ENCODE measurements at regions not wholly inside any gene's neighbourhood (a gene's known extent, or its start where the extent isn't known, plus 50 kb on each side); places are given as distances from the start of the nearest gene placed in this dataset.

GRCh38 chr2:234245945-234246344, 195.4 kb downstream of the SPP2 start:
- Mint-ChIP-seq H3K27ac (no peak overlapping the region), H3K27me3 (ENCODE audit: low read depth) (no peaks in the 10 kb centered on the region), H3K4me3 (no peak overlapping the region), H3K4me1 (ENCODE audit: low read depth) (peaks cover 9% of the 10 kb centered on the region), H3K36me3 (ENCODE audit: low read depth) (no peaks in the 10 kb centered on the region), H3K9me3 (no peaks in the 10 kb centered on the region)
- CTCF ChIA-PET: interaction anchor here (0.6 kb wide), 1 partner anchor 177 kb away, joined by 4 read pairs; no protein-coding TSS in a partner anchor
- DNase-seq: no peak
- intact Hi-C loops (cut with micrococcal nuclease): no loop called here

- no peak overlapping the region for H3K27ac Mint-ChIP-seq
- peaks cover 1% of the 10 kb centered on the region for H3K36me3 Mint-ChIP-seq (ENCODE audit: low read depth)
- H3K4me3 Mint-ChIP-seq: peak overlapping the region; percentile 30
- CTCF ChIA-PET: no interaction called here
- no peak for DNase-seq
- H3K4me1 Mint-ChIP-seq (ENCODE audit: low read depth): peaks cover 9% of the 10 kb centered on the region
- H3K9me3 Mint-ChIP-seq: no peaks in the 10 kb centered on the region
- intact Hi-C loops (cut with micrococcal nuclease): no loop called here
- no peaks in the 10 kb centered on the region for H3K27me3 Mint-ChIP-seq (ENCODE audit: low read depth)
These were observed 193.5 kb downstream of the SPP2 start for GRCh38 chr2:234243871-234244565.

GRCh38 chr2:234242459-234242836, 191.9 kb downstream of the SPP2 start:
- no peak overlapping the region for H3K4me3 Mint-ChIP-seq
- CTCF ChIA-PET: interaction anchor here (0.7 kb wide), 1 partner anchor 110 kb away, joined by 4 read pairs; no protein-coding TSS in a partner anchor
- no peaks in the 10 kb centered on the region for H3K27me3 Mint-ChIP-seq (ENCODE audit: low read depth)
- intact Hi-C loops (cut with micrococcal nuclease): no loop called here
- H3K36me3 Mint-ChIP-seq (ENCODE audit: low read depth): peaks cover 1% of the 10 kb centered on the region
- peaks cover 9% of the 10 kb centered on the region for H3K4me1 Mint-ChIP-seq (ENCODE audit: low read depth)
- no peaks in the 10 kb centered on the region for H3K9me3 Mint-ChIP-seq
- no peak overlapping the region for H3K27ac Mint-ChIP-seq
- DNase-seq: no peak

- no peak for DNase-seq
- CTCF ChIA-PET: no interaction called here
- no peak overlapping the region for H3K27ac Mint-ChIP-seq
These were observed 191.4 kb downstream of the SPP2 start for GRCh38 chr2:234241656-234242458.

GRCh38 chr2:234240917-234241316, 190.4 kb downstream of the SPP2 start:
- peaks cover 1% of the 10 kb centered on the region for H3K36me3 Mint-ChIP-seq (ENCODE audit: low read depth)
- H3K9me3 Mint-ChIP-seq: no peaks in the 10 kb centered on the region
- no peak overlapping the region for H3K27ac Mint-ChIP-seq
- no peak for DNase-seq
- H3K27me3 Mint-ChIP-seq (ENCODE audit: low read depth): no peaks in the 10 kb centered on the region
- intact Hi-C loops (cut with micrococcal nuclease): no loop called here
- CTCF ChIA-PET: no interaction called here
- H3K4me1 Mint-ChIP-seq (ENCODE audit: low read depth): peaks cover 9% of the 10 kb centered on the region
- no peak overlapping the region for H3K4me3 Mint-ChIP-seq

More at GRCh38 chr2:234241656-234242458, 191.4 kb downstream of the SPP2 start:
- H3K4me1 Mint-ChIP-seq (ENCODE audit: low read depth): peaks cover 9% of the 10 kb centered on the region
- no peaks in the 10 kb centered on the region for H3K27me3 Mint-ChIP-seq (ENCODE audit: low read depth)
- intact Hi-C loops (cut with micrococcal nuclease): no loop called here
- no peaks in the 10 kb centered on the region for H3K9me3 Mint-ChIP-seq
- peaks cover 1% of the 10 kb centered on the region for H3K36me3 Mint-ChIP-seq (ENCODE audit: low read depth)
- H3K4me3 Mint-ChIP-seq: no peak overlapping the region

- no peak overlapping the region for H3K27ac Mint-ChIP-seq
- peaks cover 1% of the 10 kb centered on the region for H3K36me3 Mint-ChIP-seq (ENCODE audit: low read depth)
- intact Hi-C loops (cut with micrococcal nuclease): no loop called here
- CTCF ChIA-PET: interaction anchor here (0.6 kb wide), 1 partner anchor 688 kb away, joined by 3 read pairs; no protein-coding TSS in a partner anchor
- H3K4me3 Mint-ChIP-seq: no peak overlapping the region
- no peaks in the 10 kb centered on the region for H3K27me3 Mint-ChIP-seq (ENCODE audit: low read depth)
- H3K9me3 Mint-ChIP-seq: no peaks in the 10 kb centered on the region
- DNase-seq: no peak
- H3K4me1 Mint-ChIP-seq (ENCODE audit: low read depth): no peaks in the 10 kb centered on the region
These were observed 184.7 kb downstream of the SPP2 start for GRCh38 chr2:234235191-234235590.

- Mint-ChIP-seq H3K27me3 (ENCODE audit: low read depth) (no peaks in the 10 kb centered on the region), H3K9me3 (no peaks in the 10 kb centered on the region), H3K4me1 (ENCODE audit: low read depth) (no peaks in the 10 kb centered on the region), H3K27ac (no peak overlapping the region), H3K36me3 (ENCODE audit: low read depth) (no peaks in the 10 kb centered on the region), H3K4me3 (no peak overlapping the region)
- CTCF ChIA-PET: no interaction called here
- intact Hi-C loops (cut with micrococcal nuclease): no loop called here
- DNase-seq: no peak
These were observed 181.0 kb downstream of the SPP2 start for GRCh38 chr2:234231460-234231859.

- CTCF ChIA-PET: no interaction called here
- H3K36me3 Mint-ChIP-seq (ENCODE audit: low read depth): no peaks in the 10 kb centered on the region
- H3K27ac Mint-ChIP-seq: no peak overlapping the region
- no peak overlapping the region for H3K4me3 Mint-ChIP-seq
- H3K4me1 Mint-ChIP-seq (ENCODE audit: low read depth): peaks cover 32% of the 10 kb centered on the region
- intact Hi-C loops (cut with micrococcal nuclease): no loop called here
- H3K27me3 Mint-ChIP-seq (ENCODE audit: low read depth): no peaks in the 10 kb centered on the region
- no peaks in the 10 kb centered on the region for H3K9me3 Mint-ChIP-seq
- no peak for DNase-seq
These were observed 168.5 kb downstream of the SPP2 start for GRCh38 chr2:234219046-234219310.

GRCh38 chr2:234218266-234219045, 168.0 kb downstream of the SPP2 start:
- H3K4me3 Mint-ChIP-seq: no peak overlapping the region
- peaks cover 32% of the 10 kb centered on the region for H3K4me1 Mint-ChIP-seq (ENCODE audit: low read depth)
- intact Hi-C loops (cut with micrococcal nuclease): no loop called here
- no peaks in the 10 kb centered on the region for H3K27me3 Mint-ChIP-seq (ENCODE audit: low read depth)
- H3K9me3 Mint-ChIP-seq: no peaks in the 10 kb centered on the region
- no peak overlapping the region for H3K27ac Mint-ChIP-seq
- DNase-seq: peak; percentile 12
- no peaks in the 10 kb centered on the region for H3K36me3 Mint-ChIP-seq (ENCODE audit: low read depth)
- CTCF ChIA-PET: interaction anchor here (0.9 kb wide), 1 partner anchor 83 kb away, joined by 3 read pairs; no protein-coding TSS in a partner anchor

- DNase-seq: no peak
- Mint-ChIP-seq H3K27ac (no peak overlapping the region), H3K36me3 (ENCODE audit: low read depth) (no peaks in the 10 kb centered on the region), H3K4me1 (ENCODE audit: low read depth) (peaks cover 15% of the 10 kb centered on the region), H3K4me3 (no peak overlapping the region), H3K27me3 (ENCODE audit: low read depth) (no peaks in the 10 kb centered on the region), H3K9me3 (no peaks in the 10 kb centered on the region)
- CTCF ChIA-PET: interaction anchor here (0.6 kb wide), 1 partner anchor 176 kb away, joined by 3 read pairs; no protein-coding TSS in a partner anchor
- intact Hi-C loops (cut with micrococcal nuclease): no loop called here
These were observed 162.0 kb downstream of the SPP2 start for GRCh38 chr2:234212534-234212933.

GRCh38 chr2:234211797-234212196, 161.3 kb downstream of the SPP2 start:
- Mint-ChIP-seq H3K4me3 (no peak overlapping the region), H3K36me3 (ENCODE audit: low read depth) (peaks cover under 1% of the 10 kb centered on the region), H3K9me3 (no peaks in the 10 kb centered on the region), H3K4me1 (ENCODE audit: low read depth) (peaks cover 8% of the 10 kb centered on the region), H3K27me3 (ENCODE audit: low read depth) (no peaks in the 10 kb centered on the region), H3K27ac (no peak overlapping the region)
- DNase-seq: no peak
- intact Hi-C loops (cut with micrococcal nuclease): no loop called here
- CTCF ChIA-PET: interaction anchor here (0.6 to 0.9 kb wide), 2 partner anchors 150 to 175 kb away, joined by 3 read pairs; no protein-coding TSS in a partner anchor

- DNase-seq: no peak
- H3K27ac Mint-ChIP-seq: no peak overlapping the region
- H3K4me3 Mint-ChIP-seq: no peak overlapping the region
- H3K4me1 Mint-ChIP-seq (ENCODE audit: low read depth): peaks cover 7% of the 10 kb centered on the region
- peaks cover 3% of the 10 kb centered on the region for H3K36me3 Mint-ChIP-seq (ENCODE audit: low read depth)
- peaks cover 10% of the 10 kb centered on the region for H3K9me3 Mint-ChIP-seq
- CTCF ChIA-PET: no interaction called here
- intact Hi-C loops (cut with micrococcal nuclease): no loop called here
- H3K27me3 Mint-ChIP-seq (ENCODE audit: low read depth): no peaks in the 10 kb centered on the region
These were observed 156.2 kb downstream of the SPP2 start for GRCh38 chr2:234206738-234207137.

All from activated naive CD4-positive, alpha-beta T cell treated with anti-CD3 and anti-CD28 coated beads for 36 hours (primary cell).